Mesenchymal stem cell (in vitro differentiated cells and primary cell): ENCODE measurements at regions not wholly inside any gene's neighbourhood (a gene's known extent, or its start where the extent isn't known, plus 50 kb on each side); places are given as distances from the start of the nearest gene placed in this dataset.

Experiments
- DNase-seq: peaks from one replicate; pipeline ENCODE4 v3.0.0-alpha.2; 2013
- H2AFZ ChIP-seq: one replicate; pipeline ENCODE4 v1.6.1; 2013; ENCODE audit warnings: low read depth, mild to moderate bottlenecking, control low read depth, inconsistent platforms, low read length, moderate library complexity
- H2AK5ac ChIP-seq: 2 replicates; pipeline ENCODE4 v1.6.1; 2013; ENCODE audit warnings: low read length, moderate library complexity, mild to moderate bottlenecking, inconsistent platforms; ENCODE audit not compliant: severe bottlenecking
- H2BK120ac ChIP-seq: one replicate; pipeline ENCODE4 v1.6.1; 2013; ENCODE audit warnings: low read depth, mild to moderate bottlenecking, inconsistent platforms, low read length, moderate library complexity
- H2BK12ac ChIP-seq, 2 experiments: one replicate each; pipeline ENCODE4 v1.6.1; 2013; ENCODE audit warnings: inconsistent platforms in 2 of 2, low read length in 2 of 2, mild to moderate bottlenecking in 2 of 2, moderate library complexity in 2 of 2, control low read depth in 1 of 2
- H2BK15ac ChIP-seq: one replicate; pipeline ENCODE4 v1.6.1; 2013; ENCODE audit warnings: mild to moderate bottlenecking, low read depth, inconsistent platforms; ENCODE audit not compliant: poor library complexity, severe bottlenecking
- H2BK5ac ChIP-seq: 2 replicates; pipeline ENCODE4 v1.6.1; 2013; ENCODE audit warnings: low read depth, mild to moderate bottlenecking, low read length, control low read depth, inconsistent platforms; ENCODE audit not compliant: poor library complexity, severe bottlenecking
- H3K14ac ChIP-seq, 2 experiments: one replicate each; pipeline ENCODE4 v1.6.1; 2013; ENCODE audit warnings: inconsistent platforms in 2 of 2, low read length in 2 of 2, control low read depth in 1 of 2, mild to moderate bottlenecking in 1 of 2, moderate library complexity in 1 of 2
- H3K18ac ChIP-seq, 2 experiments: one replicate each; pipeline ENCODE4 v1.6.1; 2013; ENCODE audit warnings: inconsistent platforms in 2 of 2, low read length in 2 of 2, control low read depth in 1 of 2, low read depth in 1 of 2, mild to moderate bottlenecking in 1 of 2
- H3K23ac ChIP-seq, 2 experiments: one replicate each; pipeline ENCODE4 v1.6.1; 2013; ENCODE audit warnings: inconsistent platforms in 2 of 2, low read length in 2 of 2, mild to moderate bottlenecking in 2 of 2, moderate library complexity in 2 of 2, control low read depth in 1 of 2
- H3K27ac ChIP-seq: 2 replicates; pipeline ENCODE4 v1.5.1; 2013; ENCODE audit warnings: mild to moderate bottlenecking, moderate library complexity, low read length, control low read depth, inconsistent platforms; ENCODE audit not compliant: poor library complexity, severe bottlenecking
- H3K27me3 ChIP-seq, 2 experiments: 2 replicates each; pipeline versions ENCODE4 v1.6.1 to v1.7.0; 2013; ENCODE audit warnings: low read length in 2 of 2, mild to moderate bottlenecking in 2 of 2, moderate library complexity in 2 of 2, control low read depth in 1 of 2, inconsistent platforms in 1 of 2; ENCODE audit not compliant: control insufficient read depth in 1 of 2, insufficient read depth in 1 of 2
- H3K36me3 ChIP-seq, 2 experiments: 2 replicates each; pipeline versions ENCODE4 v1.6.1 to v1.7.0; 2013; ENCODE audit warnings: low read length in 2 of 2, control low read depth in 1 of 2, inconsistent platforms in 1 of 2, low read depth in 1 of 2, mild to moderate bottlenecking in 1 of 2; ENCODE audit not compliant: insufficient read depth in 2 of 2, control insufficient read depth in 1 of 2
- H3K4ac ChIP-seq, 2 experiments: one replicate each; pipeline ENCODE4 v1.6.1; 2013; ENCODE audit warnings: inconsistent platforms in 2 of 2, low read length in 2 of 2, mild to moderate bottlenecking in 2 of 2, moderate library complexity in 2 of 2, control low read depth in 1 of 2, low read depth in 1 of 2
- H3K4me1 ChIP-seq: 2 replicates; pipeline ENCODE4 v1.6.1; 2013; ENCODE audit warnings: low read depth, low read length, control low read depth; ENCODE audit not compliant: control insufficient read depth, insufficient read depth
- H3K4me2 ChIP-seq: 2 replicates; pipeline ENCODE4 v1.6.1; 2013; ENCODE audit warnings: low read length, mild to moderate bottlenecking, inconsistent platforms; ENCODE audit not compliant: poor library complexity, severe bottlenecking
- H3K4me3 ChIP-seq, 2 experiments: 2 replicates each; pipeline versions ENCODE4 v1.5.1 to v1.7.0; 2013; ENCODE audit warnings: low read length in 2 of 2, mild to moderate bottlenecking in 2 of 2, control low read depth in 1 of 2, low read depth in 1 of 2; ENCODE audit not compliant: insufficient read depth in 1 of 2
- H3K79me1 ChIP-seq: replicated peaks from 2 replicates; pipeline ENCODE4 v1.6.1; 2013; ENCODE audit warnings: mild to moderate bottlenecking, control low read depth, low read length, inconsistent platforms; ENCODE audit not compliant: poor library complexity, severe bottlenecking
- H3K9ac ChIP-seq: 2 replicates; pipeline ENCODE4 v1.7.0; 2013; ENCODE audit warnings: mild to moderate bottlenecking, low read length, moderate library complexity
- H3K9me3 ChIP-seq: 2 replicates; pipeline ENCODE4 v1.7.0; 2013; ENCODE audit warnings: mild to moderate bottlenecking, low read length; ENCODE audit not compliant: control insufficient read depth
- H4K8ac ChIP-seq: one replicate; pipeline ENCODE4 v1.6.1; 2013; ENCODE audit warnings: inconsistent platforms, mild to moderate bottlenecking, low read length, moderate library complexity
- H4K91ac ChIP-seq: one replicate; pipeline ENCODE4 v1.6.1; 2013; ENCODE audit warnings: mild to moderate bottlenecking, low read length, inconsistent platforms
- WGBS: methylation state at CpG from one replicate; pipeline ENCODE4 v1.1.7; 2013; ENCODE audit warnings: mixed read lengths; 5-methylcytosine and 5-hydroxymethylcytosine counted together

- Histone ChIP-seq H3K4ac (no peak overlapping the region), H3K79me1 (no peaks in the 10 kb centered on the region), H3K36me3 (no peaks in the 10 kb centered on the region), H3K4me1 (no peaks in the 10 kb centered on the region), H2BK5ac (no peak overlapping the region), H3K4me3 (no peak overlapping the region), H2BK15ac (no peak overlapping the region), H4K8ac (no peak overlapping the region), H2AFZ (no peak overlapping the region), H2AK5ac (no peak overlapping the region), H3K27me3 (no peaks in the 10 kb centered on the region), H3K18ac (no peak overlapping the region), H2BK120ac (no peak overlapping the region), H3K27ac (no peak overlapping the region), H3K9me3 (no peaks in the 10 kb centered on the region), H3K23ac (no peak overlapping the region), H3K9ac (no peak overlapping the region), H3K4me2 (no peak overlapping the region), H3K14ac (no peak overlapping the region), H2BK12ac (no peak overlapping the region), H4K91ac (no peak overlapping the region)
- DNase-seq = no peak
- 30% methylated on average over 1 of the region's 2 CpGs for WGBS
Measured at GRCh38 chr4:29259556-29259955, 1460.6 kb upstream of the PCDH7 start.

GRCh38 chr4:29262986-29263385 is 1457.2 kb upstream of the PCDH7 start:
- H3K4me3 ChIP-seq = no peak overlapping the region
- no peak overlapping the region for H3K4me2 ChIP-seq

GRCh38 chr4:29276150-29276549 is 1444.0 kb upstream of the PCDH7 start:
- no peak overlapping the region for H2BK5ac ChIP-seq
- no peaks in the 10 kb centered on the region for H3K27me3 ChIP-seq
- H3K9me3 ChIP-seq = peaks cover 8% of the 10 kb centered on the region
- no peak overlapping the region for H3K27ac ChIP-seq
- H2BK12ac ChIP-seq = no peak overlapping the region
- H3K36me3 ChIP-seq = no peaks in the 10 kb centered on the region
- no peak overlapping the region for H3K14ac ChIP-seq
- H3K79me1 ChIP-seq = no peaks in the 10 kb centered on the region
- no peak overlapping the region for H2AK5ac ChIP-seq
- H3K23ac ChIP-seq = no peak overlapping the region
- DNase-seq = no peak
- no peak overlapping the region for H3K4ac ChIP-seq
- no peak overlapping the region for H4K91ac ChIP-seq
- no peaks in the 10 kb centered on the region for H3K4me1 ChIP-seq
- no peak overlapping the region for H3K4me3 ChIP-seq
- no peak overlapping the region for H3K4me2 ChIP-seq
- WGBS = 78% methylated on average over 1 of the region's 1 CpG
- H2BK120ac ChIP-seq = no peak overlapping the region
- H2BK15ac ChIP-seq = no peak overlapping the region
- no peak overlapping the region for H3K9ac ChIP-seq
- H2AFZ ChIP-seq = no peak overlapping the region
- H4K8ac ChIP-seq = no peak overlapping the region
- no peak overlapping the region for H3K18ac ChIP-seq

More at GRCh38 chr4:29262986-29263385, 1457.2 kb upstream of the PCDH7 start:
- no peaks in the 10 kb centered on the region for H3K79me1 ChIP-seq
- no peak overlapping the region for H2AK5ac ChIP-seq
- no peak overlapping the region for H3K14ac ChIP-seq
- no peak overlapping the region for H2BK5ac ChIP-seq
- H3K36me3 ChIP-seq = no peaks in the 10 kb centered on the region
- H3K9ac ChIP-seq = no peak overlapping the region
- no peak overlapping the region for H2AFZ ChIP-seq
- no peak overlapping the region for H2BK12ac ChIP-seq
- H3K23ac ChIP-seq = no peak overlapping the region
- H3K18ac ChIP-seq = no peak overlapping the region
- H2BK15ac ChIP-seq = no peak overlapping the region
- 92% methylated on average over 2 of the region's 2 CpGs for WGBS
- H4K91ac ChIP-seq = no peak overlapping the region
- no peak overlapping the region for H4K8ac ChIP-seq
- H3K9me3 ChIP-seq = no peaks in the 10 kb centered on the region
- H3K4me1 ChIP-seq = no peaks in the 10 kb centered on the region
- no peak overlapping the region for H3K4ac ChIP-seq
- no peak for DNase-seq
- no peaks in the 10 kb centered on the region for H3K27me3 ChIP-seq
- H2BK120ac ChIP-seq = no peak overlapping the region
- no peak overlapping the region for H3K27ac ChIP-seq

GRCh38 chr4:29277381-29277780 is 1442.8 kb upstream of the PCDH7 start:
- no peaks in the 10 kb centered on the region for H3K4me1 ChIP-seq
- H2BK5ac ChIP-seq = no peak overlapping the region
- H3K27me3 ChIP-seq = no peaks in the 10 kb centered on the region
- no peak overlapping the region for H3K23ac ChIP-seq
- H3K14ac ChIP-seq = no peak overlapping the region
- peaks cover 8% of the 10 kb centered on the region for H3K9me3 ChIP-seq
- H3K4ac ChIP-seq = no peak overlapping the region
- no peak overlapping the region for H2BK120ac ChIP-seq
- peak; percentile 17 for DNase-seq
- H3K79me1 ChIP-seq = no peaks in the 10 kb centered on the region
- no peak overlapping the region for H2AFZ ChIP-seq
- H3K4me3 ChIP-seq = no peak overlapping the region
- H3K27ac ChIP-seq = peak overlapping the region; percentile 42
- H4K91ac ChIP-seq = no peak overlapping the region
- no peak overlapping the region for H3K9ac ChIP-seq
- no peak overlapping the region for H2BK15ac ChIP-seq
- H4K8ac ChIP-seq = no peak overlapping the region
- H3K36me3 ChIP-seq = no peaks in the 10 kb centered on the region
- H3K4me2 ChIP-seq = no peak overlapping the region
- no peak overlapping the region for H3K18ac ChIP-seq
- no peak overlapping the region for H2BK12ac ChIP-seq
- no peak overlapping the region for H2AK5ac ChIP-seq
